GM12874 (cell line): ENCODE measurements at regions not wholly inside any gene's neighbourhood (a gene's known extent, or its start where the extent isn't known, plus 50 kb on each side); places are given as distances from the start of the nearest gene placed in this dataset.

Experiments
- CTCF ChIP-seq: IDR thresholded peaks from 2 replicates; pipeline ENCODE4 v1.5.1; 2011; ENCODE audit warnings: low read depth, mild to moderate bottlenecking, control low read depth, low read length, moderate library complexity; ENCODE audit not compliant: insufficient read depth

DNA sequence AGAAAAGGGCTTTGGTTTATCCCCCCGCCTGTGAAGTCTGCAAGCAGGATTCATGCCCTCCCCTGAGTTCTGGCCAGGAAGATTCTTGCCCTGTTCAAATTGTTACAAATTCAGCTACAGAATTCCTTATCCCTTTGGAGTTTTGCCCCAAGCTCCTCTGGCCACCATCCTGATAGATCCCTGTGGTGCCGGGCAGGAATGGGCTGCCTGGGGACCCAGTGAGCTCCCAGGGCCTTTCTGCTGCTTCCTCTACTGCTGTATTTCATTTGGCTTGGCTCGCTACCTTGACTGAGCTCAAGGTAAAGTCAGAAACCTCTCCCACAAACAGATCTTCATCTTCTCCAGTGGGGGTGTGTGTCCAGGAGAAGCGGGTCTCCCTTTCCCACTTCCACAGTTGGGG is 194.6 kb upstream of the NBEA start:
- TF ChIP-seq CTCF, result no peak

- no peak for TF ChIP-seq CTCF
Observed at GRCh38 chr13:34748073-34748472, 194.0 kb upstream of the NBEA start.

GRCh38 chr13:34748596-34748995 is 193.5 kb upstream of the NBEA start:
- no peak for TF ChIP-seq CTCF

DNA sequence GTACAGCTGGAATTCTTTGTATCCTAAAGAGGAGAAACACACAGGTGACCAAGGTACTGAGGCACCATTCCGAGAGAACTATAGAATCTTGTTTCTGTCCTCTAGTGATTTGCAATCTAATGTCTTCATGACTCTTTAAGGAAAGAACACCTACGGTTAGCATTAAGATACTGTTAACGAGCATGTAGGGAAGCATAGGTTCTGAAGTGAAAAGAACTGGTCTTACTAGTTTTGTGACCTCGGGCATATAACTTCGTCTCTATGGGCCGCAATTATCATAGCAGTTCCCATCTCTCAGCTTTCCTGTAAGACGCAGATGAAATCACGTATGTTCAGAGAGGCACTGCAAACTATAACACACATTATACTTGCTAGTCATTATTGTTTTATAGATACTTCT is 193.0 kb upstream of the NBEA start:
- TF ChIP-seq CTCF, result no peak

DNA sequence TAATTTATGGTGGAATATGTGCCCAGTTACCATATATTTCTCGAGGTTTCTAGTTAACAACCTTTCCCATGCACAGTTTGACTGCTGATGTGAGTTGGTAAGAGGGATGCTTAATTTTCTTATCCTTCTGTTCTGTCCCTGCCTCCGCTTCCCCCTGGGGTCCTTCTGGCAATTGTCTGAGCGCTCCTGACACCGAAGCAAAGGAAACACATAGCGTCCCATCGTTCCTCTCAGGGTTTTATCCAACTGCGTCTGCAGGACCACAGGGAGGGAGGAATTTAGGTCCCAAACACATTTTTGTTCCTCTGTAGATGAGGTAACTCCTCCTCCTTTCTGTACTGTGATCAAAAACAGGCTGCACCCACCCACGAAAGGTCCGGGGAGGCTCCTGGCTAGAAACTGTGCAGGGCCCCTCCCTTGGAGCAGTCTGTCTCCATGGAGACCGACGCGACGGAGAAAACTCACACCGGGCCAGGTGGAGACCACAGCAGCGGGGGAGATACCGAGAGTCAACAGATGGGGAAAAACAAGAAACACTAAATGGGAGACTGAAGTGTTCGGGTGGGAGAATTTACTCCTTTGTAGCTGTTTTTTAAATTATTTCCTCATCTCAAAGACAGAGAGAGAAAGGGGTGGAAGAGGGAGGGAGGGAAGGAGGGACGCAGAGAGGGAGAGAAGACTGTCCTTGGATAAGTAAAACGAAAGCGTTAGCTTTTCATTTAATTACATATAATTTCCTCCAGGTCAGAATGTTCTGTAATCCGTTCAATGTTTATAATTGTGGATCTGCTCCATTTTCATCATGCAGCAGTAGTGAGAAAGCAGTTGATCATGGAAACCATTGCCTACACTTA is 191.8 kb upstream of the NBEA start:
- TF ChIP-seq CTCF, result no peak

DNA sequence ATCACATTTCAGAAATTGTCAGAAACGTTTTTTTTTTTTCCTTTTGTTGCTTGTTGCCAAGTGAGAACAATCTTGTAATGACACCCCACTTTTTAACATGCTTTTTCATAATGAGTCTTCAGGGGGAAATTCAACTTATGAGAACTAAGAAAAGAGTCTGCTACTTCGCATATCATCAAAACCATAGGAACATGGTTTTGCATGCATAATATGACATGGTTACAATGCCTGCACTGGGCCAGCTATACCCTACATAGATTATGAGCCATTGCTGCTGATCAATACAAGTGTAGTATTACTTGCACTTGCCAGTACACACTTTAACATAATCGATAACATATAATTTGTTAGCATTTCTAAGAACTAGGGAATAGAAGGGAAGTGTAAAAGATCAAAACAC is 191.0 kb upstream of the NBEA start:
- TF ChIP-seq CTCF, result no peak

GRCh38 chr13:34751492-34751891 is 190.6 kb upstream of the NBEA start:
- no peak for TF ChIP-seq CTCF
